Vagina (tissue), 2 donors: ENCODE measurements at regions not wholly inside any gene's neighbourhood (a gene's known extent, or its start where the extent isn't known, plus 50 kb on each side); places are given as distances from the start of the nearest gene placed in this dataset.

Experiments used
- CTCF ChIP-seq, 3 experiments: fragments of 450-650 bp in 2 of 3; fragments of 200-600 bp in 1 of 3; sonication (generic) in 1 of 3; IDR thresholded peaks; one replicate each; pipeline ENCODE4 v1.5.1; 2017 to 2019; ENCODE audit warnings: antibody characterized with exemption in 3 of 3, mild to moderate bottlenecking in 2 of 3, moderate library complexity in 2 of 3
- POLR2A ChIP-seq, 2 donors: fragments of 450-650 bp; IDR thresholded peaks; one replicate each; pipeline ENCODE4 v1.6.1; 2017; ENCODE audit warnings: antibody characterized with exemption in 2 of 2, mild to moderate bottlenecking in 2 of 2, moderate library complexity in 2 of 2

GRCh38 chr1:4483021-4483625 is 171.3 kb upstream of the AJAP1 start:
- TF ChIP-seq CTCF (IDR thresholded peaks at IDR 0.05) (no peak), POLR2A (IDR thresholded peaks at IDR 0.05) (no peak)
